ENCODE measurements at regions not wholly inside any gene's neighbourhood (a gene's known extent, or its start where the extent isn't known, plus 50 kb on each side); places are given as distances from the start of the nearest gene placed in this dataset.

DNA sequence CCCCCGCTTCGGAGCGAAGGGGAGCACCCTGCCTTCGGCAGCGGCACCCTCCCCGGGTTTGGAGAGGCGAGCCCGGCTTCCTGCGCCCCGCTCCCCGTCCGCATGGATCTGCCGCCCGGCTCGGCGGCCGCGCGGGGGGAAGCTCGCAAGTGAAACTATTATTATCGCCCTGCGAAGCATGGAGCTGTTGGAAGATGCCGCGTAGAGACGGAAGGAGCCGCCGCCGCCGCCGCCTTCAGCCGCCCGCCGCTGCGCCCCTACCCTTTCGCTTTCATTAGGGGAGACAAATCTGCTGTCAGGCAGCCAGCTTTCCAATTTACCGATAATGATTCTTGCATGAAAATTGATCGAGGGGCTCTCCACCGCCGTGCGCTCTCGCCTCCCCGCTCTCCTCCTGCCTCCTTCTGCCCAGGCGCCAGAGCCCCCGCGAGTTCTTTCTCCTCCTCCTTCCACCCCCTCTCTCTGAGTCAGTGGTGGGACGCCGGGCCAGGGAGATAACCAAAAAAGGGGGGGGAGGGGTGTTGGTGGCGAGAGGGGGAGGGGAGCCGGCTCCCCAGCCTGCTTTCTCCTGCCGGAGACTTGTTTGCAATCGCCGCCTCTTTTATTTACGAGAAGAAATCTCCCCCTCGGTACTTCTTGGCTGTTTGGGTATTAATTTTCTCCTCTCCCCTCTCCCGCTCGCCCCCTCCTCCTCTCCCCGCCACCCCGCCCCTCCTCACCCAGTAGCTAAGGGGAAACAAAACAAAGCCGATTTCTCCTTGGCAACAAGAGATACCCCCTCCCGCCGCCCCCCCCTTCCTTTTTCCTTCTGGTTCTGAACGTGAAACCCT, 58.0 kb upstream of the GSE1 start:
- Histone ChIP-seq H3K4me3 (peak overlapping the region; percentile 80), H3K36me3 (no peaks in the 10 kb centered on the region), H3K27ac (peak overlapping the region; percentile 85), H3K27me3 (no peaks in the 10 kb centered on the region), H3K9me3 (no peaks in the 10 kb centered on the region), H3K4me1 (peaks cover 83% of the 10 kb centered on the region)
- under 1% methylated on average over 42 of the region's 62 CpGs for WGBS
- TF ChIP-seq POLR2A (IDR thresholded peaks at IDR 0.05) (no peak), EP300 (IDR thresholded peaks at IDR 0.05) (no peak)
- TF ChIP-seq, protein P1, sequence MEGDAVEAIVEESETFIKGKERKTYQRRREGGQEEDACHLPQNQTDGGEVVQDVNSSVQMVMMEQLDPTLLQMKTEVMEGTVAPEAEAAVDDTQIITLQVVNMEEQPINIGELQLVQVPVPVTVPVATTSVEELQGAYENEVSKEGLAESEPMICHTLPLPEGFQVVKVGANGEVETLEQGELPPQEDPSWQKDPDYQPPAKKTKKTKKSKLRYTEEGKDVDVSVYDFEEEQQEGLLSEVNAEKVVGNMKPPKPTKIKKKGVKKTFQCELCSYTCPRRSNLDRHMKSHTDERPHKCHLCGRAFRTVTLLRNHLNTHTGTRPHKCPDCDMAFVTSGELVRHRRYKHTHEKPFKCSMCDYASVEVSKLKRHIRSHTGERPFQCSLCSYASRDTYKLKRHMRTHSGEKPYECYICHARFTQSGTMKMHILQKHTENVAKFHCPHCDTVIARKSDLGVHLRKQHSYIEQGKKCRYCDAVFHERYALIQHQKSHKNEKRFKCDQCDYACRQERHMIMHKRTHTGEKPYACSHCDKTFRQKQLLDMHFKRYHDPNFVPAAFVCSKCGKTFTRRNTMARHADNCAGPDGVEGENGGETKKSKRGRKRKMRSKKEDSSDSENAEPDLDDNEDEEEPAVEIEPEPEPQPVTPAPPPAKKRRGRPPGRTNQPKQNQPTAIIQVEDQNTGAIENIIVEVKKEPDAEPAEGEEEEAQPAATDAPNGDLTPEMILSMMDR (IDR thresholded peaks at IDR 0.05): no peak
- no peak for DNase-seq (ENCODE audit: low spot score in 2 of 2)

DNA sequence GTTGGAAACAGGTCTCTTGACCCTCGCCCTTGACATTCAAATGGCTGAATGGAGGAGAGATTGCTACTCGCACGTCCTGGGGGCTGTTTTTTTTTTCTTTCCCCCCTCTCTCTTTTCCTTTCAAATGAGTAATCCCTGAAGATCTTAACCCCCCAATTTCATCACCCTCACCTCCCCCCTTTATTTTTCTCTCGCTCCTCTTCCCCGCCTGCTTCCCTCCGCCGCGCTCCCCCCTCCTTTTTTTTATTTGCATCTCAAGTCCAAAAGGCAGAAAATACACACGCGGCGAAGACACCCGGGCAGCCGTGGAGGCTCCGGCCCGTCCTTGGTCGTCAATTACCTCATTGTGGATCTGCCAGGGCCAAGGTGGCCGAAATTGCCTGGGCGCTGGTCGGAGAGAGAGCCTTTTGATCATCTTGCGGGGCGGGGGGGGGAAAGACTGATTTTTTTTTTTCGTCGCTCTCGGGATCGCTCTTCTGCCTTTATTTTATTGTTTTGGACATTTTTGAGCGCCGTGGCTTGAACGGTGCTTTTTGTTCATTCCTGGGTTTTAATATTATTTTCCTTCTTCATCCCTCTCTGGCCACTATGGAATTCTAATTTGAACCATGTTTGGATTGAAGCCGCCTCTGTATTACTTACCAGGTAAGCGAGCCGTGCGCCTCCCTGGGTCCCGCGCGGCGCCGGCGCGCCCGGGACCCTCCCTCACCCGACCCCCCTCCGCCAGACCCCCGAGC, 57.2 kb upstream of the GSE1 start:
- Histone ChIP-seq H3K27me3 (no peaks in the 10 kb centered on the region), H3K4me1 (peaks cover 81% of the 10 kb centered on the region), H3K4me3 (peak overlapping the region; percentile 80), H3K27ac (peak overlapping the region; percentile 85), H3K36me3 (no peaks in the 10 kb centered on the region), H3K9me3 (no peaks in the 10 kb centered on the region)
- TF ChIP-seq POLR2AphosphoS5 (IDR thresholded peaks at IDR 0.05) (no peak), POLR2A (IDR thresholded peaks at IDR 0.05) (no peak), EP300 (IDR thresholded peaks at IDR 0.05) (no peak)
- TF ChIP-seq, protein P1 (IDR thresholded peaks at IDR 0.05): no peak
- no peak for DNase-seq (ENCODE audit: low spot score in 2 of 2)
- under 1% methylated on average over 32 of the region's 43 CpGs for WGBS

DNA sequence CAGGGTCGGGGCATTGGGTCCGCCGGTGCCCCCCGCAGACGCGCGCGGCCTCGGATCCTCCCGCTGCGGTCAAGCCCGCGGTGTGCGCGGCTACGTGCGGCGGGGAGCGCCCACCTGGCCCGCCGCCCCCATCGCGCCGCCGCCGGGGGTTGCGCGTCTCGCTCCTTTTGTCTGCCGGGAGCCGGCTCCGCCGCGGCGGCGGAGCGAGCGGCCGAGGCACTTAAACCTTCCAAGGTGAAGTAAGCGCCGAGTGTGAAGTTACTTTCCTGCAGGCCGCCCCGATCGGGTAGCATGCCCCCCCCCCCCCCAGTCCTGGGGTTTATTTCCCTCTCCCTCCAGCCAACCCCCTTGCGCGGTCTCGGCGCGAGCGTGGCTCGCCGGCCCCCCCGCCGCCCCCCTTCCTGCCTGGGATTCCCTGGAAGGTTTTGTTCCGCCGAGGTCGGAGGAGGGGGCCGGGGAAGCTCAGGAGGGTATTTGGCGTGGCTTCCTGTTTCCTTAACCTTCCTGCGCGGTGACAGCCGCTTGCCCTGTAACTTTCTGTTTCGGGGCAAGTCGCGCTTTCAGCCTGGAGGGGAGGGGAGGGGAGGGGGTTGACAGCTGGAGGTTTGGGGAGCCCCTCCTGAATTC, 56.6 kb upstream of the GSE1 start:
- WGBS: 0% methylated on average over 18 of the region's 65 CpGs
- H3K36me3 ChIP-seq: no peaks in the 10 kb centered on the region
- H3K27ac ChIP-seq: peak overlapping the region; percentile 85
- no peaks in the 10 kb centered on the region for H3K27me3 ChIP-seq
- peak overlapping the region; percentile 80 for H3K4me3 ChIP-seq
- peaks cover 81% of the 10 kb centered on the region for H3K4me1 ChIP-seq
- DNase-seq (ENCODE audit: low spot score in 2 of 2): no peak
- H3K9me3 ChIP-seq: no peaks in the 10 kb centered on the region
- no peak for TF ChIP-seq POLR2A (IDR thresholded peaks at IDR 0.05)
- TF ChIP-seq, protein P1 (IDR thresholded peaks at IDR 0.05): no peak
- no peak for TF ChIP-seq EP300 (IDR thresholded peaks at IDR 0.05)
- TF ChIP-seq POLR2AphosphoS5 (IDR thresholded peaks at IDR 0.05): no peak

DNA sequence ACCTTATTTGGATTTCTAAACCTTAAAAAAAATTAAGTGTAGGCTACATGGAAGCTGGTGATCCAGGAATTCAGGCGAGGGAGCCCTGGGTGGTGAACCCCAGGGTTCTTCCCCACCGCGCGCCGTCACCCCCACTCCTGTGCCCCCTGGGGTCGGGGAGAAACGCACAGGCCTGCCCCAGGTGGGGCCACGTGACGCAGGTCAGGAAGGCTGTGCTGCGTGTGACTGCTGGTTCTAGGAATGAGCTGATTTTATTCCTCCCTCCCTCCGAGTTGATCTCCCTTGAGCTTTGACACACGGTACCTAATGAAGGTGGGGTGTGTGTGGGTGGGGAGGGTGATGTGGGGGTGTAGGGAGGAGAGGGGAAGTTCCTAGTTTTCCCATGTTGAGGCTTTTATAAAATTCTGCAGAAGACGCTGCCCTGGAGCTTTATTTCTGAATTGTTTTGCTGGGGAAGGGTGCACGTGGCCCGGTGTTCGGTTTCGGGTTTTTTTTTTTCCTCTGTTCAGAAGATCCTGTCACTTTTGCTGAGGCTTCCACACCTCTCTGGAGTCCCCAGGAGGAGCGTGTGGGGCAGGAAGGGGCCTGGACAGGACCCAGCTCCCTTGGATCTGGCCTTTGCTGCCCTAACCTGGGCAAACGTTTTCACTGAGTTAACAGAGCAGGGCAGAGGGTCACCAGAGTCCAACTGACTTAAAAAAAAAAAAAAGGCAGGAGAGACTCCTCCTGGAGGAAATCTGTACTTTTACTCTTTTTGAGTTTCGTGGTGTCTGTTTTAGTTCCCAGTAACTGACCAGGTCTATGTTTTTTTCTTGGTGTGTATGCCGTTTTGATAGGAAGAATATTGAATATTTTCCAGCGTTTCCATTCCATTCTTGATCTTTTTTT, 55.8 kb upstream of the GSE1 start:
- Histone ChIP-seq H3K27ac (peak overlapping the region; percentile 85), H3K4me1 (peaks cover 86% of the 10 kb centered on the region), H3K9me3 (no peaks in the 10 kb centered on the region), H3K4me3 (peak overlapping the region; percentile 80), H3K36me3 (no peaks in the 10 kb centered on the region), H3K27me3 (no peaks in the 10 kb centered on the region)
- 6% methylated on average over 20 of the region's 22 CpGs for WGBS
- TF ChIP-seq POLR2A (IDR thresholded peaks at IDR 0.05) (no peak), POLR2AphosphoS5 (IDR thresholded peaks at IDR 0.05) (no peak), EP300 (IDR thresholded peaks at IDR 0.05) (no peak)
- TF ChIP-seq, protein P1 (IDR thresholded peaks at IDR 0.05): no peak
- no peak for DNase-seq (ENCODE audit: low spot score in 2 of 2)
